ENCODE measurements at regions not wholly inside any gene's neighbourhood (a gene's known extent, or its start where the extent isn't known, plus 50 kb on each side); places are given as distances from the start of the nearest gene placed in this dataset.
"Not testable (repeated sequence)": the region's sequence is repeated elsewhere in the genome, so short reads cannot be mapped to it uniquely, and the experiment has no call there.

DNA sequence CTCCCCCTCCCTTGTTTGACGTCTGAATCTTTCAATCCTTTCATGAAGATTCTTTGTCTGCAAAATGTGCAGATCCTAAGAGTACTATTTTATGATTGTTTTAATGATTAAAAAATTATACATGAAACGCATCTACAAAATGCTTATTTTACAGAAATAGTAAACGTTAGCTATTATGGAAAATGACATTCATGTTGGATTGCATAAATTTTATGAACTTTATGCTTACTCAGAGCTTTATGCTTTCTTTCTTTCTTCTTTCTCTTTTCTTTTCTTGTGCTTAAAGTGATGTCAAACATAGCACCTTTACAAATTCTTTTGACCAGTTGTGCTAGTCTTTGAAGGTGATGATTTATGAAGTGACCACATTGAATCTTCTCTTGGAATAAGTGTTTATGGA is 805.4 kb downstream of the ADCYAP1 start:
- no peak for FAIRE-seq

DNA sequence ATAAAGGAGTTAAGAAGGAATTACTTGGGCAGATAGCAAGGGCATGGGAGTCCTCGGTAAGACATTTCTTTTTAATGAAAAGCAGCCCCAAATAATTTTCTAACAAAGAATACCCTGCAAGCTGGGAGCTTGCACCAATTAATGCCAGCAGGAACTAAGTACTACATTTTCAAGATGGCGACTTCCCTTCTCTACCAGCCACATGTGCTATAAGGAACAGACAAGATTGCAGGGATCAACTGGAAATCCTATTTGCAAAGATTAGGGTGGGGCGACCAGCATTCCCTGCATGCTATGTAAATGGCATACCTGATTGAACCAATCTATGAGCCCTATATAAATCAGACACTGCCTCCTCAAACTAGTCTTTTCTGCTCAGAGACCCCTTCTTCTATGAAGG is 827.5 kb downstream of the ADCYAP1 start:
- no peak for FAIRE-seq

DNA sequence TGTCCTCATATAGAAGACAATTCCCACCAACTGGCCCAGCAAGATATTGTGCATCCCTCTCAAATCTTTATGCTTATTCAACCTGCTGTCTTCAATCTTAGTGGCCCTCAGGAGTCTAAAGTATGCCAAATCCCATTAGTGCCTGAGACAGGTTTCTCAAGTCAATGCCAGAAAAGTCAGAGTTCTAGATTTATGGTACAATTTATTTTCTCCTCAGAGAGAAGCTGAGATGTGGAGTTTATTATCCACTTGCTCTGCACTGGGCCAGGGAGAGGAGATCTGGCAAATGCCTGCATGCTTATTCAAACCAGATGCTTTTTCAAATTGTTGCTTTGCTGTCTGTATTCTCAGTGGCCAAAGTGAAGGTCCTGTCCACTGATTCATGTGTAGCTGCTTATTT is 825.2 kb downstream of the METTL4 start:
- FAIRE-seq = no peak

DNA sequence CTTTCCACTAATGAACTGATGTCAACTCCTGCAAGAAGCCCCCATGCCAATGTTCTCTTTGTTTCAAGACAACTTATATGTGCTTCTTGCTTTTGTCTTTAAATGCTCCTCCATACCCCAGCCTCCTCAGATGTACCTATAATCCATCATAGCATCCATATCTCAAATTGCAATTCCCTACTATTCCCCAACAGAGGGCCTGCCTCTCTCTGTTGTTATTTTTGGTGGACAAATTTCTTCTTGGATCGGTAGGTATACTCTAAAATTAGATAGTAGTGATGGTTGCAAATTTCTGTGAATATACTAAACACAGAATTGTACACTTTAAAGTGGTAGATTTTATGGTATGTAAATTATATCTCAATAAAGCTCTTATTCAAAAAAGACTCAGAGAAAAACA is 820.1 kb downstream of the METTL4 start:
- FAIRE-seq = no peak

DNA sequence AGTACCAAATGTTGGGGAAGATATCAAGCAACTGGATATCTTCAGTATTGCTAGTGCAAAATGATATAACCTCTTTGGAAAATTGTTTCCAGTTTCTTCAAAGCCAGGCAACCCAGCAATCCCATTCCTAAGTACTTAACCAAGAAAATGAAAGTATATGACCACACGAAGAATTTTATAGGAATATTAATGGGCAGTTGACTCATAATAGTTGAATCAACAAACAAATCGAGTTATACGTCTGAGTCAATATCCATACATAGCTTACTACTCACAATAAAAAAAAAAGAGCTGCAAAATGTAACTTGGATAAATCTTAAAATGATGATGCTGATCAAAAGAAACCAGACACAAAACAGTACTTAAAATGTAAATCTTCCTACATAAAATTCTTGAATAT is 810.4 kb downstream of the METTL4 start:
- no peak for FAIRE-seq

DNA sequence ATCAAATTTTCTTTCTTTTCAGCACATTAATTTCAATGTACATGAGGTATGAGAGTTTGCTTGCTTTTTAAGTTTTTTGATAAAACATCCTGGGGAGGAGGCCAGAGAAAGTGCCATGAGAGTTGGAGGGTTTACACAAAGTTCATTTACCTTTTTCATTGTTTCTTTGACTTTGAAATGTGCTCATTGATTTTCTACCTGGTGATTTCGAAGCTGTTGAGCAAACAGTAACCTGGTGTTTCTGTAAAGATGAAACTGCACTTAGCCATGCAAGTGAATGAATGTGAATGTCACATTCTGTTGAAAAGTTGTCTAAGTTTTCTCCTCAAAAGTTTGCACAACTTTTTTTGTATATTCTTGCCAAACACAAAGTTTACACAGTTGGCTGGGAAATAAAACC is 797.0 kb downstream of the METTL4 start:
- no peak for FAIRE-seq

DNA sequence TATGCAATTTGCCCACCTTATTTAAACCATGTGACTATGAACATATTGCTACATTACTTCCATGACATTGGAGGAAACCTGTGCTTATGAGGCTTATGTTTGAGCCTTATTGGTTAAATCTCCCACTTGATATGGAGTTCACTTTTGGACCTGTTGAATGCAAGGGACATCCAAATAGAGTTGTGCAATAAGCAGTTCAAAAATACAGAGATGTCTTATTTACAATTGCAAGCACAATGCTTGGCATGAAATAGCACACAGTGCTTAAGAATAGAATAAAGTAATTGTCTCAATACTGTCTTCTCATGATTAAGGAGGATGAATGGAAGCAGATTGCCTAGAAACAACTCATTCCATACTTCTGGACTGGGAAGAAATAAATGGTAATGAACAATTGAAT is 793.5 kb downstream of the METTL4 start:
- no peak for FAIRE-seq

DNA sequence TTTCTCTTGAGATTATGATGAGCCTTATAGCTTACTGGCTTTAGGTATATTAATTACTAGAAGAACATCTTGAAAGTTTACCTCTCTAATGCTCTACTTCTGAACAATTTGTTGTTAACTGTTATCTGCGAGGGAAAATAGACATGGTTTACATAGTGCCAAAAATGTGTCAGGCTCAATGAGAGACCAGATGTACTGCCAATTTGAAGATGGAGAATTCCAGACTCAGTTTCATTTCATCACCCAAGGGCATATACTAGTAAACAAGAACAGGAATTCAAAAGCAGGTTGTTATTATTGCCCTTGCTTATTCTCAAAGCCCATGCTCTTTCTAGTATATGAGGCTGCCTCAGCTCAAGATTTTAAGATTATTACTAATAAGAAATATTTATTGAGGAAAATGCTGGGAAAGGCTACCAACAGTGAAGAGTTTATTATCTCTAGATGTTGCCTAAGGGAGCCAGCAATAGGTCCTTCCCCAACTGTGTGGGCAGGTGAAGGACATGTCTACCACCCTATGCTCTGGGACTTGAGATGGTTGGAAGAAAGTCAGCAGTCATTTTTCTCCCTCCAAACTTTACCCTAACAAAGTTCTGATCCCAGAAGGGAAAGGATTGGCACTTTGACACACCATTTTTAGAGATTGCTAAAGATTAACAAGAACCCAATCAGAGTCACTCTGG is 792.7 kb downstream of the METTL4 start:
- no peak for FAIRE-seq

DNA sequence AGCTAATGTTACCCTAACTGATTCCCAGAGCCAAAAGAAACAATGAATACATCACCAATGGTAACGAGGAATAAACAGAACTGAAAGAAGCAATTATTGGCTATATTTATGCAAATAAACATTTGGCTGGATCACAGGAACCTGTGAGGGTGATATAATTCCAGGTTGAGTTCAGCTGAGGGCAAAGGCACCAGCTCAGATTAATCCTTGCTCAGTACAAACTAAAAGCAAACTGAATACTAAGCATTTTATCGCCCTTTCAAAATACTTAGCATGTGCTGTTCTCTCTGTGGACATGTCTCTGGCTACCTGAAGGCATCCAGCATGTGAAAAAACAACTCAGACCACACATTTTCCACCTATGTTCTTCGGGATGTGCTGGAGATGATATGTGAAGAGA is 791.7 kb downstream of the METTL4 start:
- no peak for FAIRE-seq

DNA sequence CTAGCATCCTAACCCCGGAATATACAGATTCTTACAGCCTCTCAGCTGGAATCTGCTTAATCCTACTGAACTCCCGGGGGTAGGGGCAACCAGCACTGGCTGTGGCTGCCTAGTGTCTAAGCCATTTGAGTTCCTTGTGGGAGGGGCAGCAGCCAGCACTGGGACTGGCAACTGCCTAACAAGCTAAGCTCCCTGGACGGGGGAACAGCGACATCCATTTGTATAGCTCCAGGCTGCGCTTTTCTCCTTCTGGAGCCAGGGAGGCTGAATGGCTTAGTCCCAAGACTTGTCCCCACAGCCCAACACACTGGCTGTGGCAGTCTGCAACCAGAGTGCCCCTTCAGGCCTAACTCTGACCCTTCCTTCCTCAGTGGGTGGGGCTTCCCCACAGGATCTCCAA is 787.2 kb downstream of the METTL4 start:
- no peak for FAIRE-seq

DNA sequence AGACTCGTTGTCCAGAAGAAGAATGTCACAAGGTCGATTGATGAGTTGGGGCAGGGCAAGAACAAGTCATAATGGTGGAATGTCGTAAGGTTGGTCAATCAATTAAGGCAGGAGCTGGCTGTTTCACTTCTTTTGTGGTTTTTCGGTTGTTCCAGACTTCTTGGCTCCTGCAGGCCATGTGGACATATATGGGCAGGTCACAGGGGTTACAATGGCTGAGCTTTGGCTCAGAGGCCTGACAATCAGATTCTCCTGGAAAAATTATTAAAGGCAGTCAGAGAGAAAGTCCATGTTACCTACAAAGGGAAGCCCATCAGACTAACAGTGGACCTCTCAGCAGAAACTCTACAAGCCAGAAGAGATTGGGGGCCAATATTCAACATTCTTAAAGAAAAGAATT is 785.3 kb downstream of the METTL4 start:
- not testable (repeated sequence) for FAIRE-seq

DNA sequence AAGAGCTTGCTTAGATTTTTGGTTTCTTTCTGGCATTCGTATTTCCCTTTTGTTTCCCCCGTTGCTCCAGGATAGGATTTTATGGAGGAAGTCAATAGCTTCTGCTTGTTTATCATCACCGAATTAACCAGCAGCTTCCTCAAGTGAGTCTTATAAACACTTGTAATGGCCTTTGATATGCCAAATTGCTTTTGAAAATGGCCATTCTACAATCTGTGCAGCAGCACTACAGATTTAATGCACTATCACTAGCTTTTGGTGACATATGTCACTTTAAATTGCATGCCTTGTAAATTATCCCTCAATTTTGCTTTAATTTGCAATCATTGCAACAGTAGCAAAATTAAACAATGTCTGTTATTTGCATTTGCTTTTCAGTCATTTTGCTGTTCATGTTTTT is 774.7 kb downstream of the METTL4 start:
- no peak for FAIRE-seq

DNA sequence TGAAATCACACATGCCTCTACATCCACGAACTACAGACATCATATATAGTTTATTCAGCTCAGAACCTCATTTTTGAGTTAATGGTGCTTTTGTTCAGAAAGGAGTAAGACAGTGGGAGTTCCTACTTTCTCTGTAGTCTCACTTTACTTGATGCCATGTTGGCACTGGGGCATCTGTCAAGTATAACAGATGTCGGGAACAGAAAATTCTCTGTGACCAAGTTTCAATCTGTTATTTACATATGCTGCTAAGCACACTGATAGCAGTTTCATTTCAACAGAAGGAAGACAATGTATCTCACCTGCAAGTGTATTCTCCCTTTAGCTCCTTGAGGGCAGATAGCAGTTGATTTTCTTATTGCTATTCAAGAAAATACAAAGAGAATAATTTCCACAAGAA is 774.1 kb downstream of the METTL4 start:
- FAIRE-seq = no peak

DNA sequence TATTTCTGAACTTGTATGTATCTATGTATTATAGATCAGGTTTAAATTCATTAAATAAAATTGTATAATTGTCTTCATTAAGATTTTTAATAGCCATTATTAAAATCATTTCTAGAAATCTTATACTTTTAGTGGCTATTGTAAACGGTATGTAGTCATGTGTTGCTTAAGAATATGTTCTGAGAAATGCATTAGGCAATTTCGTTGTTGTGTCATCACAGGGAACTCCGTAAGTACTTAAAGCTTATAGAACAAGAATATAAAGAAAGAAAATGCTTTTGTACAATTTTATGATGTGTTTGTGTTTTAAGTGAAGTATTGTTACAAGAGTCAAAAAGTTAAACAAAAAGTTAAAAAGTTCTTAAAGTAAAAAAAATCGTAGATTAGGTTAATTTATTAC is 765.8 kb downstream of the METTL4 start:
- peak; percentile 65 for FAIRE-seq

DNA sequence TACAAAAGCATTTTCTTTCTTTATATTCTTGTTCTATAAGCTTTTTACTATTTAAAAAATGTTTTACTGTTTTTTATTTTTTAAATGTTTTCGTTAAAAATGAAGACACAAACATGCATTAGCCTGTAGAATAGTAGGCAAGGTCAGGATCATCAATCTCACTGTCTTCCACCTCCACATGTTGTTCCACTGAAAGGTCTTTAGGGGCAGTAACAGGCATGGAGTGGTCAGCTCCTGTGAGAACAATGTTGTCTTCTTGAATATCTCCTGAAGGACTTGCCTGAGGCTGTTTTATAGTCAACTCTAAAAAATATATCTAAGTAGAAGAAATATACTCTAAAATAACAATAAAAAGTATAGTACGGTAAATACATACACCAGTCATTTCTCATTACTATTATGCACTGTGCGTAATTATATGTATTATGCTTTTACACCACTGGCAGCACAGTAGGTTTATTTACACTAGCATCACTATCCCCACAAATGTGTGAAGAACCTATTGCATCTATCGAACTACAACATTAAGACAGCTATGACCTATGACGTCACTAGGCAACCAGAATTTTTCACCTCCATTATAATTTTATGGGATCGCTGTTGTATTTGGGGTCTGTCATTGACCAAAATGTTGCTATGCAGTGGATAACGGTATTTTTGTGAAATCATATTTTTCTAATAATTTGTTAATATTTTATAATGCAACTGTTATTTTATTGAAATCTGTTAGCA is 764.3 kb downstream of the METTL4 start:
- no peak for FAIRE-seq

DNA sequence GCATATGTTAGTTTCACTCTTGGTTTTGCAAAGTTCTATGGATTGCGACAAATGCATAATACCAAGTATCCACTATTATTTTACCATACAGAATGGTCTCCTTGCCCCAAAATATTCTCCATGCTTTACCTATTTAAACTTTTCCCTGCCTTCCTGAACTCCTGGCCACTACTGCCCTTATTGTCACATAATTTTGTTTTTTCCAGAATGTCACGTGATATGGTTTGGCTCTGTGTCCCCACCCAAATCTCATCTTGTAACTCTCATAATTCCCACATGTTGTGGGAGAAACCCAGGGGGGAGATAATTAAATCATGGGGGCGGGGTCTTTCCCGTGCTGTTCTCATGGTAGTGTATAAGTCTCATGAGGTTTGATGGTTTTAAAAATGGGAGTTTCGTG is 760.0 kb downstream of the METTL4 start:
- no peak for FAIRE-seq

DNA sequence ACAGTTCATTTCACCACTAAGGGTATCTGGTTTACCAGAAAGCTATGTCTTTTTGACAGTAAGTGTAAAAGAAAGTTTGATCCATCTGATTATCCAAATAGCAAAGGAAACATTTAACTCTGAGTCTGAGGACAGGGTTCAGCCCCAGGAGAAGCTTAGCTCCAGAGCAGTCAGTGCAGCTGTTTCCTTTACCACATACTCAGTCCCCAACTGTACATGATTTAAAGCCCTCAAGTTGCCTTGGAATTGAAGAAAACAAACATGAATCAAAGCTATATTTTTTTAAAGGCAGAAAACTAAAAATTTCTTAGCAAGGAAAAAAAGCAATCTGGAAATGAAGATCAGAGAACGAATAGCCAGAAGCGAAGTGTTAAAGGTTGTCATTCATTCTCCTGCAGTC is 746.0 kb downstream of the METTL4 start:
- FAIRE-seq = no peak

DNA sequence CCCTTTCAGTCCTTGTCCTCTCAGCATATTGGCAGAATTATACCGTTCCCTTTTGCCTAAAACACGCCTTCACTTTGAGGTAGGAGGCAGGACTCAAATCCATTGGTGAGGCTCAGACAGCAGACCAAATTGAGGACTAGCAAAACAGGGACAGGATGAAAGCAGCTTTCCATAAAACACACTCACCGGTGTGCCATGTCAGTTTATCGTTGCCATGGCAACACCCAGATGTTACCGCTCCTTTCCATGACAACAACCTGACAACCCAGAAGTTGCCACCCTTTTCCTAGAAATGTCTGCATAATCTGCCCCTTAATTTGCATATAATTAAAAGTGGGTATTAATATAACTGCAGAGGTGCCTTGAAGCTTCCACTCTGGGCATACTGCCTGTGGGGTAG is 730.4 kb downstream of the METTL4 start:
- FAIRE-seq = no peak

DNA sequence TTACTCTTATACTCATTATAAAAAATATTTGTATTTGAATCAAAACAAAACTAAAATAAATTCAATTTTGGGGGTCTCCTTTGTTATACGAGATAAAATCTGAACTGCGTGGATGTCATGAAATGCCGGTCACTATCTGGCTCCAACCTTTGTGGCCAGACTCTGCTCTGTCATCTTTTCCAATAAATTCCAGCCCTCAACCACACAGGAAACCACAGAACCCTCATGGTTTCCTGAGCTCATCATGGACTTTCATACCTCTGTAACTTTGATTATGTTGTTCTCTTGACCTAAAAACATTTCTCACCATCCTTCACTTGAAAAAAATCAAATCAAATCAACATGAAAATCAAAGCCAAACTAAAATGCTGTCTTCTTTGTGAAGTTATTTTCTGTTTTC is 724.7 kb downstream of the METTL4 start:
- FAIRE-seq = no peak

DNA sequence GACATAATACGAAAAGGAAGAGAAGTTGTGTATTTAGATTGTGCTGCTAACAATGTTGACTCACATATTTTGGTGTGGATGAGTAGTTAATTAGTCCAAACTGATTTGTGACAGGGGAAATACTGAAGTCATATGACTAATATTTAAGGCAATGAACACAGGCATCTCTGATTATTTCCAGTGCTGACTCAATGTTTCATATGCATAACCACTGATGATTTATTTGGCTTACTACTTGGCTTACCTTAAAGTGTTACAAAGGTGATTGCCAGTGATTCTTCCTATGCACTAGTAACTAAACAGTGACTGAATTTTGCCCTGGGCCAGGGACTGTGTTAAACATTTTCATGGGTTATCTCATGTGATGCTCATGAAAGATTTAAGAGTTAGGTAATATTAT is 722.6 kb downstream of the METTL4 start:
- no peak for FAIRE-seq

DNA sequence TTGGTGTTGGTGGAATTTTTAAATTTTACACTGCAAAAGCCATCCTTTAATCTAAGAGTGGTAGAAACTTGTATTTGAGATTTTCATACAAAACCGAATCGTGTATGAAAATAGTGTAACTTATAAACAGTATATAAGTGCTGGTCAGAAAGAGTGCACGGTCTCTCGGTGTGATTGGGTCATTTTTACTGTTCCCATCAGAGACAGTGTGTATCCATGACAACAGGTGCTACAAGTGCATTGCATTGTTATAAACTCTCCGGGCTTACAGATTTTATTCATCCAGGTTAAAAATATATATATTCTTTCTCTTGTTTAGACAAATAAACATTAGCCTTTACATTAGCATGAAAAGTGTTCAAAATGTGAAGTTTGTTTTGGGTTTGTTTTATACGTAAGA is 721.9 kb downstream of the METTL4 start:
- no peak for FAIRE-seq

DNA sequence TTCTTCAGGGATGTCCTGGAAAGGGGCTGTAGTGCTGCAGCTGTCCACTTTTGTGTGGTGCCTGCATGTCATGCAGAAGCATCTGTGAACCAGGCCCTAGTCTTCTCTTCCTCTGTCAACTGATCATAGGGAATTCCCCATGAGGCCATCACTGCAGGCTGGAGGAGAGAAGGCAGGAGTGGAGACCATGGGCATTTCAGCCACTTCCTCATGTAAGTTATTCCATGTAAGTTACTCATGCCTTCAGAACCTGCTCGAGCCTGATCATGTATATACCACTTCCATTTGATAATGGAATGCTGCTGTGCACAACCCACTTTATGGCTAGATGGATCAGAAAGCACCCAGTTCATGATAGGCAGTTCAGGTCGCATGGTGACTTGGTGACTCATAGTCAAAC is 714.0 kb downstream of the METTL4 start:
- not testable (repeated sequence) for FAIRE-seq

DNA sequence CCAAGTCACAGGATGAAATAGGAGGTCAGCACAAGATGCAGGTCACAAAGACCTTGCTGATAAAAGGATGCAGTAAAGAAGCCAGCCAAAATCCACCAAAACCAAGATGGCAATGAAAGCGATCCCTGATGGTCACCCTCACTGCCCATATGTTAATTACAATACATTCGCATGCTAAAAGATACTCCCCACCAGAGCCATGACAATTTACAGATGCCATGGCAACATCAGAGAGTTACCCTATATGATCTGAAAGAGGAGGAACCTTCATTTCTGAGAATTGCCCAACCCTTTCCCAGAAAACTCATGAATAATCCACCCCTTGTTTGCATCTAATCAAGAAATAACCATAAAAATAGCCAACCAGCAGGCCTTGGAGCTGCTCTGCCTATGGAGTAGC is 709.8 kb downstream of the METTL4 start:
- no peak for FAIRE-seq

DNA sequence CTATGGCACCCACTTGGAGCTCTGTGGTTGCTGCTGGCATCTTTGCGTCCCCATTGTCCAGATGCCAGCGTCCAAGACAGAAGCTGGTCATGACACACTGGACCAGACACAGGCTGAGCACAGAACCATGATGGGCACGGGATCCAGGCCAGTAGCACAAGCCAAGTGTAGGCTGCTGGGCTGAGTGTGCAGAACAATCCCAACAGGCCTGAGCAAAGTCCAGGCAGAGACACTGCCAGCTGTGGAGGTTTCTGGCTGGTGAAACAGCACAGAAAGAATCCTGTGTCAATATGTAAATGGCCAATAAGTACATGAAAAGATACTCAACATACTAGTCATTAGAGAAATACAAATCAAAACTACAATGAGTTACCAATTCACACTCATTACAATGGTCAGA is 705.4 kb downstream of the METTL4 start:
- FAIRE-seq = no peak

DNA sequence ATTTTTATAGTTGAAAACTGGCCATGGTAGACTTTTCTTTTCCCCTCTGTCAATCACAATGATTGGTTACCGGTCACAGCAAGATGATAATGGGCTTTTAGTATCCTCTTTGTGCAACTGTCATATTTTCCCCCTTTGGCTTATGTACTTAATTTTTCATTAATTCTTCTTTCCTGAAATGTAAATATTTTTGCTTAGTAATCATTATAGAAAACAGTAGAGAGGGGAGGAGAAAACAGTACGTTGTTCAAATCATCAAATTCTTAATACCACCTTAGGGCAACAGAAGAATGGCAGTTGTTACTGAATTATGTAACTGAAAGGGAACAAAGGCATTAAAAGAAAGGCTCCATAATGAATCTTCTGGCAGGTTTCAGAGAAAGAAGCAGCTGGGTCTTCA is 699.0 kb downstream of the METTL4 start:
- FAIRE-seq = no peak
